ENCODE measurements at regions not wholly inside any gene's neighbourhood (a gene's known extent, or its start where the extent isn't known, plus 50 kb on each side); places are given as distances from the start of the nearest gene placed in this dataset.
A peak's percentile ranks its signal among the peaks of the same experiment; 100 is the strongest.

GRCh38 chr17:31684901-31685300 is 174.1 kb downstream of the COPRS start:
- CTCF ChIA-PET (ENCODE audit: partially characterized antibody): no interaction called here
- POLR2A ChIA-PET (ENCODE audit: partially characterized antibody): no interaction called here
- FAIRE-seq: no peak

More at GRCh38 chr17:31684901-31685300, 174.1 kb downstream of the COPRS start:
- Histone ChIP-seq H3K27me3 (replicated peaks in 1 of 4; ENCODE audit: control insufficient read depth in 3 of 4, extremely low read depth in 1 of 4, insufficient read depth in 3 of 4, low read length in 3 of 4) (no peaks in the 10 kb centered on the region), H3K56ac (replicated peaks; ENCODE audit: insufficient read length, low read depth, low read length) (no peak overlapping the region), H2BK15ac (ENCODE audit: low read length) (no peak overlapping the region), H4K8ac (ENCODE audit: extremely low read depth, insufficient read depth, low read length) (no peak overlapping the region), H3K18ac (ENCODE audit: extremely low read depth, low read length) (no peak overlapping the region), H3K4me3 (ENCODE audit: extremely low read depth in 1 of 4, insufficient read depth in 2 of 4, low read depth in 3 of 4, low read length in 4 of 4) (no peak overlapping the region), H3K4me2 (ENCODE audit: insufficient read depth in 1 of 2, low read depth in 2 of 2, low read length in 2 of 2) (no peak overlapping the region), H3K9ac (replicated peaks in 1 of 4; ENCODE audit: extremely low read depth in 1 of 4, low read depth in 3 of 4, low read length in 3 of 4) (no peak overlapping the region), H3K4ac (replicated peaks; ENCODE audit: insufficient read length, low read depth, low read length) (no peak overlapping the region), H3K9me3 (ENCODE audit: insufficient read depth in 2 of 2, low read depth in 1 of 2, low read length in 1 of 2) (0 out of 4 replicates have a peak, but pooled peaks cover 0 to under 1% of the 10 kb centered on the region in 2 experiments), H2AFZ (ENCODE audit: low read length) (0 out of 2 replicates have a peak overlapping the region, but pooled peaks have one; percentile 19), H3K23ac (ENCODE audit: insufficient read length) (no peak overlapping the region), H4K20me1 (replicated peaks in 1 of 2; ENCODE audit: control insufficient read depth in 1 of 2, insufficient read depth in 2 of 2, low read length in 2 of 2) (no peaks in the 10 kb centered on the region), H3K79me2 (ENCODE audit: control insufficient read depth in 1 of 2, insufficient read depth in 2 of 2, low read length in 2 of 2) (no peaks in the 10 kb centered on the region), H3K14ac (ENCODE audit: insufficient read length) (no peak overlapping the region), H3K4me1 (replicated peaks in 1 of 4; ENCODE audit: control insufficient read depth in 3 of 4, insufficient read depth in 4 of 4, low read length in 3 of 4) (peaks cover 0 to 2% (median 1%) of the 10 kb centered on the region in 4 experiments; a peak in 3 of 7 replicates), H2BK12ac (ENCODE audit: low read depth, low read length) (no peak overlapping the region), H2BK20ac (ENCODE audit: low read length) (no peak overlapping the region), H3K79me1 (ENCODE audit: low read depth, low read length) (no peaks in the 10 kb centered on the region), H3K36me3 (ENCODE audit: control insufficient read depth in 2 of 4, insufficient read depth in 4 of 4, low read length in 3 of 4) (no peaks in the 10 kb centered on the region), H4K91ac (replicated peaks; ENCODE audit: insufficient read length, low read length) (no peak overlapping the region), H2BK120ac (replicated peaks; ENCODE audit: low read depth, low read length) (no peak overlapping the region), H2BK5ac (ENCODE audit: low read depth, low read length) (no peak overlapping the region), H3K23me2 (ENCODE audit: low read depth, low read length) (no peaks in the 10 kb centered on the region; the same call in 1 of the 2 replicates), H3K27ac (ENCODE audit: low read depth, low read length) (no peak overlapping the region), H4K5ac (ENCODE audit: insufficient read length, low read depth, low read length) (no peak overlapping the region), H2AK5ac (ENCODE audit: low read depth, low read length) (no peak overlapping the region)
- whole genome bisulfite sequencing, 2 experiments (ENCODE audit: extremely low coverage in 1 of 2, insufficient coverage in 1 of 2, insufficient read length in 1 of 2, insufficient replicate concordance in 2 of 2, low coverage in 1 of 2, low lambda C conversion rate in 2 of 2, missing lambda C conversion rate in 1 of 2): 53% methylated on average over 1 of the region's 1 CpG; no CpG with 5 or more reads in 1 of the 2 experiments
- DNase-seq (ENCODE audit: low read depth in 1 of 2, low spot score in 2 of 2): no peak
- no peak for TF ChIP-seq E2F6 (IDR thresholded peaks at IDR 0.05)
- no peak for TF ChIP-seq ATF2 (IDR thresholded peaks at IDR 0.05; ENCODE audit: low read length)
- no peak for TF ChIP-seq TEAD4 (IDR thresholded peaks at IDR 0.05; ENCODE audit: low read depth, low read length)
- TF ChIP-seq NANOG (IDR thresholded peaks at IDR 0.05; ENCODE audit: insufficient read depth, low read depth, low read length, poor library complexity, severe bottlenecking): no peak
- TF ChIP-seq POLR2A (IDR thresholded peaks at IDR 0.05; ENCODE audit: control extremely low read depth in 1 of 2, low read depth in 2 of 2, low read length in 2 of 2): no peak

Measured in H1 (cell line).